ENCODE measurements at regions not wholly inside any gene's neighbourhood (a gene's known extent, or its start where the extent isn't known, plus 50 kb on each side); places are given as distances from the start of the nearest gene placed in this dataset.

- TF ChIP-seq GATAD2B (IDR thresholded peaks at IDR 0.05; ENCODE audit: borderline replicate concordance) (no peak), SRSF1 (IDR thresholded peaks at IDR 0.05; ENCODE audit: low read depth, low read length) (no peak), CBX2 (IDR thresholded peaks at IDR 0.05; ENCODE audit: insufficient read depth, low read length, poor library complexity, severe bottlenecking) (no peak), KLF13 (tag; IDR thresholded peaks at IDR 0.05; ENCODE audit: borderline replicate concordance, low read depth) (no peak), EHMT2 (IDR thresholded peaks at IDR 0.05) (no peak), TFAP4 (CRISPR knock-in tag; IDR thresholded peaks at IDR 0.05; ENCODE audit: borderline replicate concordance) (no peak), LARP7 (IDR thresholded peaks at IDR 0.05) (no peak), FOXP4 (CRISPR knock-in tag; IDR thresholded peaks at IDR 0.05; ENCODE audit: borderline replicate concordance) (no peak), HNRNPLL (IDR thresholded peaks at IDR 0.05; ENCODE audit: low read depth, low read length, poor library complexity, severe bottlenecking) (no peak), SAFB (IDR thresholded peaks at IDR 0.05; ENCODE audit: borderline replicate concordance, low read depth, low read length) (no peak)
- TF ChIP-seq, protein P1, sequence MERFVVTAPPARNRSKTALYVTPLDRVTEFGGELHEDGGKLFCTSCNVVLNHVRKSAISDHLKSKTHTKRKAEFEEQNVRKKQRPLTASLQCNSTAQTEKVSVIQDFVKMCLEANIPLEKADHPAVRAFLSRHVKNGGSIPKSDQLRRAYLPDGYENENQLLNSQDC (CRISPR knock-in tag; IDR thresholded peaks at IDR 0.05), result no peak
These were observed 162.7 kb upstream of the TCF21 start (continued) for GRCh38 chr6:133726188-133726587.

Data from K562 (cell line).